ENCODE measurements at regions not wholly inside any gene's neighbourhood (a gene's known extent, or its start where the extent isn't known, plus 50 kb on each side); places are given as distances from the start of the nearest gene placed in this dataset.

- no peak for ATAC-seq (ENCODE audit: poor library complexity)
- H3K27me3 Mint-ChIP-seq, result peaks cover 11% of the 10 kb centered on the region
- Histone ChIP-seq H3K4me3 (ENCODE audit: low read length) (no peak overlapping the region), H3K27ac (ENCODE audit: low read depth in 1 of 2, low read length in 2 of 2) (no peak overlapping the region), H3K9me3 (ENCODE audit: control insufficient read depth in 1 of 2, insufficient read depth in 1 of 2, low read length in 2 of 2) (no peaks in the 10 kb centered on the region), H3K36me3 (ENCODE audit: insufficient read depth, low read length) (no peaks in the 10 kb centered on the region), H3K4me1 (ENCODE audit: insufficient read depth, low read length) (no peaks in the 10 kb centered on the region), H3K27me3 (ENCODE audit: control insufficient read depth in 1 of 2, insufficient read depth in 2 of 2, low read length in 2 of 2) (no peaks in the 10 kb centered on the region)
- no peak overlapping the region for H3K27ac Mint-ChIP-seq
- ChIA-PET POLR2A (no interaction called here), CTCF (no interaction called here)
- no peak for DNase-seq
- intact Hi-C loops (cut with DNase I, micrococcal nuclease), result no loop called here
- no peaks in the 10 kb centered on the region for H3K9me3 Mint-ChIP-seq
- TF ChIP-seq, protein P1, sequence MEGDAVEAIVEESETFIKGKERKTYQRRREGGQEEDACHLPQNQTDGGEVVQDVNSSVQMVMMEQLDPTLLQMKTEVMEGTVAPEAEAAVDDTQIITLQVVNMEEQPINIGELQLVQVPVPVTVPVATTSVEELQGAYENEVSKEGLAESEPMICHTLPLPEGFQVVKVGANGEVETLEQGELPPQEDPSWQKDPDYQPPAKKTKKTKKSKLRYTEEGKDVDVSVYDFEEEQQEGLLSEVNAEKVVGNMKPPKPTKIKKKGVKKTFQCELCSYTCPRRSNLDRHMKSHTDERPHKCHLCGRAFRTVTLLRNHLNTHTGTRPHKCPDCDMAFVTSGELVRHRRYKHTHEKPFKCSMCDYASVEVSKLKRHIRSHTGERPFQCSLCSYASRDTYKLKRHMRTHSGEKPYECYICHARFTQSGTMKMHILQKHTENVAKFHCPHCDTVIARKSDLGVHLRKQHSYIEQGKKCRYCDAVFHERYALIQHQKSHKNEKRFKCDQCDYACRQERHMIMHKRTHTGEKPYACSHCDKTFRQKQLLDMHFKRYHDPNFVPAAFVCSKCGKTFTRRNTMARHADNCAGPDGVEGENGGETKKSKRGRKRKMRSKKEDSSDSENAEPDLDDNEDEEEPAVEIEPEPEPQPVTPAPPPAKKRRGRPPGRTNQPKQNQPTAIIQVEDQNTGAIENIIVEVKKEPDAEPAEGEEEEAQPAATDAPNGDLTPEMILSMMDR (IDR thresholded peaks at IDR 0.05), result no peak
- H3K4me1 Mint-ChIP-seq (ENCODE audit: low read depth), result peaks cover 3% of the 10 kb centered on the region
- no peak overlapping the region for H3K4me3 Mint-ChIP-seq
- no peaks in the 10 kb centered on the region for H3K36me3 Mint-ChIP-seq (ENCODE audit: low read depth)
Measured at GRCh38 chr9:26746357-26747072, 146.1 kb downstream of the CAAP1 start.

GRCh38 chr9:26745111-26745510 lies 147.5 kb downstream of the CAAP1 start:
- TF ChIP-seq, protein P1 (IDR thresholded peaks at IDR 0.05), result no peak

DNA sequence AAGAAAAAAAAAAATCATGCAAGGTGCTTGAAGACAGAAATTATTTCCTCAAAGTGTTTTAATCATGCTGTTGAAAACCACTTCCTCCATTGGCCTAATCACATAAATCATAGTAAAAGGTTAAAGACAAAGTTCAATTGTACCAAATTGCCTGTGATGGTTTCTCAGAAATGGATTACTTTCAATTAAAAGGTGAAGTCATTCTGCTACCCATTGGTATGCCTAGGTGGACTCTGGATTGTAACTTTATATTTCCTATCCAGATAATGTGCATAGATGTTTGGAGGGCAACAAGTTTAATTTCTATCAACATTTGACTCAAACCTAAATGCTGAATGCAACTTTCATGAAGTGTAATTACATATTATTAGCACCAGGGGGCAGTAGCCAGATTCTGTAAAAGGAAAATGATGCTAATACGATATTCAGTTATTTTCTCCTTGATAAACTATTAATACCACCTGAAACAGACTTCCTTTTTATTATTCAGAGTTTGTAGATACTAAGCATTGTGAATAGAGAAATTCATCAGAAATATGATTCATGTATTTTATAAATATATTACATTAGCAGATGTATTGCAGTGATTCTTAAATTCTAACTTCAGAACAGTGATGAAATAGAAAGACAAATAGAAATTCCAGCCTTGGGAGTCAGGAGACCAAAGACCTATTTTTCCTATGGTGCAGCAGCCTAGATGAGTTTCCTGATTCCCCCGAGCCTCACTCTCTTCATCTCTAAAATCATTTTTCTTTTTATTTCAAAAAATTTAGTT lies 148.2 kb downstream of the CAAP1 start:
- Mint-ChIP-seq H3K4me1 (ENCODE audit: low read depth) (peaks cover 3% of the 10 kb centered on the region), H3K4me3 (no peak overlapping the region), H3K9me3 (no peaks in the 10 kb centered on the region), H3K36me3 (ENCODE audit: low read depth) (no peaks in the 10 kb centered on the region), H3K27me3 (peaks cover 14% of the 10 kb centered on the region), H3K27ac (no peak overlapping the region)
- intact Hi-C loops (cut with DNase I, micrococcal nuclease), result loop anchor here (1.0 to 2.0 kb wide), 3 partner anchors 230 to 532 kb away; no protein-coding TSS in a partner anchor
- ChIA-PET POLR2A (no interaction called here), CTCF (no interaction called here)
- Histone ChIP-seq H3K27ac (ENCODE audit: low read depth in 1 of 2, low read length in 2 of 2) (no peak overlapping the region), H3K4me1 (ENCODE audit: insufficient read depth, low read length) (no peaks in the 10 kb centered on the region), H3K9me3 (ENCODE audit: control insufficient read depth in 1 of 2, insufficient read depth in 1 of 2, low read length in 2 of 2) (no peaks in the 10 kb centered on the region), H3K27me3 (ENCODE audit: control insufficient read depth in 1 of 2, insufficient read depth in 2 of 2, low read length in 2 of 2) (no peaks in the 10 kb centered on the region), H3K4me3 (ENCODE audit: low read length) (no peak overlapping the region), H3K36me3 (ENCODE audit: insufficient read depth, low read length) (no peaks in the 10 kb centered on the region)
- TF ChIP-seq, protein P1 (IDR thresholded peaks at IDR 0.05), result peak; percentile 78
- no peak for ATAC-seq (ENCODE audit: poor library complexity)
- DNase-seq, result peak in 3 of 14 experiments; percentile 11 to 36 (median 20)

More at GRCh38 chr9:26745111-26745510, 147.5 kb downstream of the CAAP1 start:
- peaks cover 3% of the 10 kb centered on the region for H3K4me1 Mint-ChIP-seq (ENCODE audit: low read depth)
- no peaks in the 10 kb centered on the region for H3K36me3 Mint-ChIP-seq (ENCODE audit: low read depth)
- H3K4me3 ChIP-seq (ENCODE audit: low read length), result no peak overlapping the region
- ATAC-seq (ENCODE audit: poor library complexity) (no peak), DNase-seq (no peak)
- H3K27ac Mint-ChIP-seq, result no peak overlapping the region
- no peaks in the 10 kb centered on the region for H3K27me3 ChIP-seq (ENCODE audit: control insufficient read depth in 1 of 2, insufficient read depth in 2 of 2, low read length in 2 of 2)
- ChIA-PET CTCF (no interaction called here), POLR2A (no interaction called here)
- H3K9me3 ChIP-seq (ENCODE audit: control insufficient read depth in 1 of 2, insufficient read depth in 1 of 2, low read length in 2 of 2), result no peaks in the 10 kb centered on the region
- no peaks in the 10 kb centered on the region for H3K36me3 ChIP-seq (ENCODE audit: insufficient read depth, low read length)
- no peaks in the 10 kb centered on the region for H3K9me3 Mint-ChIP-seq
- intact Hi-C loops (cut with DNase I, micrococcal nuclease), result loop anchor here (2.0 kb wide), 2 partner anchors 230 to 532 kb away; no protein-coding TSS in a partner anchor
- no peak overlapping the region for H3K27ac ChIP-seq (ENCODE audit: low read depth in 1 of 2, low read length in 2 of 2)
- no peaks in the 10 kb centered on the region for H3K4me1 ChIP-seq (ENCODE audit: insufficient read depth, low read length)
- no peak overlapping the region for H3K4me3 Mint-ChIP-seq
- peaks cover 14% of the 10 kb centered on the region for H3K27me3 Mint-ChIP-seq

All from CD4-positive, alpha-beta T cell (primary cell).